NCI-H774 (cell line): ENCODE measurements at regions not wholly inside any gene's neighbourhood (a gene's known extent, or its start where the extent isn't known, plus 50 kb on each side); places are given as distances from the start of the nearest gene placed in this dataset.

Experiments
- DNase-seq: peaks from one replicate; lab custom pipeline; 2025; lab: John Stamatoyannopoulos, UW

DNA sequence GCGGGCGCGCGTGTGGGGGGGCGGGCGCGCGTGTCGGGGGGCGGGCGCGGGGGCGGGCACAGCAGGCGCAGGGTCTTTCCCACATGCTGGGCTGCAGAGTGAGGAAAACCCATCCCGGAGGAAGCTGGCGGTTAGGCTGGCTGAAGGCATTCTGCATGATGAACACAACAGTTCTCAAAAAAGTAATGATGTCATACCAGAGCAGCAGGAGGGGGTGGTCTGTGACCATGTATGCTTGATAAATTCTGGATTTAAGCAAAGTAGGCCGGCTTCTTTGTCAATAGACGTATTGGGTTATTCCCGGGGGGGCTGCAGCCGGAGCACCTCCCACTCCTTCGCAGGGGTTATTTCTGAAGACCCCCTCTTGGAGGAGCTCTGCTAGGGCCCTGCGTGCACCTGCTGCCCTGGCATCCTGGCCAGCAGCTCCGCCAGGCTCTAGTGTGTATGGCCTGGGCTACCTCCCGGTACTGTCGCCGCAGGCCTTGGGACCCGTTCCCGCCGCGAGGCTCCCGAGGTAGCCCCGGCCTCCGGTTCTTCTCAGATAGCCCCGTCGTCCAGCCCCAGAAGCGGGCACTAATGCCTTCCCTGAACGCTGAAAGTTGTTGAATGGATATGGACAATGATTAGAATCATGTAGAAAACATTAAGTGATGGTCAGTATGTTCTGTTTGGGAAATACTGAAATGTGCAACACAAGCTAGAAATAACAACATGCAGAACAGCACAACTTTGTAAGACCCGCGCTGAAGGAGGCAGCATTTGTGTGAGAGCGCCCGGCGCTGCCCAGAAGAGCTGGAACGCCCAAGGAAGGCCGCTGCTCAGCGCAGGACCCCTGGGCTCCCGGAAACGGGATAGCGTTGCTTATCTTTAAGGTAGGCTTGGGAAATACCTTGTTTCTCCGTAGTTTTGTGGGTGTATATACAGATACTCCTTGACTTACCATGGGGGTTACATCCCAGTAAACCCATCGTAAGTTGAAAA lies 101.4 kb upstream of the RAB6C start:
- peak; percentile 6 for DNase-seq

DNA sequence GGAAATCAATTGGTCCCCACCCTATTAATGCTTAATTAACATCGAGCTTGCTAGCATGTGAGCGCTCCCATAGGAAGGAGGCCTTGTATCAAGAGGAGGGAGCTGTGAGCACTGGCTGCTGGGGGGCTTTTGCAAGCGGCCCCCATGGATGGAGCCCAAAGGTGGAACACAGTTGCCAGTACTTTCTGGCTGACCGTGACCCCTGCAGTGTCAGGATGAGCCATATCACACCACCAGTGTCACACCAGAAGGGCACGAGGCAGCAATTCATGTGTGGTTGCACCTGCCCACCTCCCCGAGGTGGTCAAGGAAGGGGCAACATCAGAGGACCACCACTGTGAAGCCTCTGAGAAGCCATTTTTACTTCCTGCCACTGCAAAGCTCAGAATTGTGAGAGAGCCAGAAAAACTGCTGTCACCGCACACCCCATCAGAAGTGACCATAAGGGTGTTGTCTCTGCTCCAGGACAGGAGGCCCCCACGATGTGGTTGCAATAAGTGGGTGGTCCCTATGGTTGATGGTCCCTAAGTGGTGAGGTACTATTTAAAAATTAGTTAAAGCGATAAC lies 99.8 kb upstream of the RAB6C start:
- no peak for DNase-seq

DNA sequence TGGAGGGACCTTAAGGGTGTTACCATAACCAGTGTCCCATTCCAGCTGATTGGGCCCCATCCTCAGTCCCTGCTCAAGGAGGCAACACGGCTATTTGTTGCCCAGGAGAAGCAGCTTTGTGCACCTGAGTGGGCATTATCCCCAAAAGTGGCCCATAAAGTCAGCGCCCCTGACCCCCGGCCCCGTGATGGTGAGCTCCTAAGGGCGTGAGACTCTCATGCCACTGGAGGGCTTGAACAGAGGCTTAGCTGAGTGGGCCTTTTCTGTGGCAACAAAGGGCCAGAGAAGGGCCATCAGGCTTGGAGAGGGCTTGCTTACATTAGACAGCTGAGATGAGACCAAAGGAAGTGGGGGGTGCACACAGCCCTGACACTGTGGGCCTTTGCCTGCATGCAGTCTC lies 99.2 kb upstream of the RAB6C start:
- no peak for DNase-seq

DNA sequence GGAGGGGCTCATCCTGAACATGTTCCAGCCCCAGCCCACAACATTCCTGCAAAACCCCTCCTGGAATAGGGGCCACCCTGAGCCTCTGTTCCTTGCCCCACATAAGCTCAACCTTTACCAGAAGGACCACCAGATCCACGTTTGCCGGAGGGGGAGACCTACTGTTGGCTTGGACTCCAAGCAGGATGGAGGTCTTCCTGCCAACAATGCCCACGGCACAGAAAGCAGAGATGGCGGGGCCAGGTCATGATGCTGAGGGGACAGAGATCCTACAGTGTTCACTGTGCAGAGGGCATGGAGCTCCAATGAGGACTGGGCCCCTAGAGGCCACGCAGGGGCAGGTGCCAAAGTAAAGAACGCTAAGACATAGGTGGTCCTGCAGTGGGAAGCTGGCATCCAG lies 98.5 kb upstream of the RAB6C start:
- DNase-seq: no peak

DNA sequence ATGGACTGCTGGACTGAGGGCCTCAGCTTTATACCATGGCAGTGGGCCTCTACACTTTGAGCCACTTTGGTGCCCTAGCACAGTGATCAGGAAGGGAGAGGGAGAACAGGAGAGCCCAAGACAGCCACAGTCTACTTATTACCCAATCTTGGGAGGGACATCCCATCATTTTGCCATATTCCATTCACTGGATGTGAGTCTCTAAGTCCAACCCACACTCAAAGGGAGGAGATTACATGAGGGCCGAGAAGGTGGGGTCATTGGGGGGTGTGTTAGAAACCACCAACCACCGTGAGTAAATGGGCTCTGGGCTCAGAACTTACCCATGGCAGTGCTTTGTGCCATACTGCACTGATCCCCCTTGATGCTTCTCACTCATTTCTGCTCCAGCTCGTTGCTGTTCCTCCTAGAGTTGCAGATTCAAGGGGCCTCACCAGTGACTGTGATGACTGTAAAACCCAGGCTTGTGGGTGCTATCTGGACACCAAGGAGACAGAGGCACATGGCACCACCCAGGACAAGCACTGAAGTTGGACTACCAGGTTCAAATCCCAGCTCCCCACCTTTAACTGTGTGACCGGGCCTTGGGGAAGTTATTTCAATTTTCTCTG lies 97.6 kb upstream of the RAB6C start:
- DNase-seq: no peak

DNA sequence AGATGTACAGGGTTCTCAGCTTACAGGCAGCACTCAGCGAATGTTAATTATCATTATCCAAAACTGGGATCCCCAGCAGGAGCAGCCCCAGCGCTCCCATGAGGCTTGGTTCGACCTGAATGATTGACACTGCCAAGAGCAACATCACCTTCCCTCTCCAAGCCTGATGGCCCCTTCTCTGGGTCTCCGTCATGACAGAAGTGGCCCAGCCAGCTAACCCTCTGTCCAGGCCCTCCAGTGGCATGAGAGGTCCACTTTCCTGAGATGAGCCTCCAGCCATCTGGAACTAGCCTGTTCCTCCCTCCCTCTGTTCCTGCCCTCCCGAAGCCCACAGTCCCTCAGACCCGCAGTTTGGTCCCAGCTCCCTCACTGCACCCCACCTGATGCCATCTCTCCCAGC lies 97.0 kb upstream of the RAB6C start:
- DNase-seq: no peak

DNA sequence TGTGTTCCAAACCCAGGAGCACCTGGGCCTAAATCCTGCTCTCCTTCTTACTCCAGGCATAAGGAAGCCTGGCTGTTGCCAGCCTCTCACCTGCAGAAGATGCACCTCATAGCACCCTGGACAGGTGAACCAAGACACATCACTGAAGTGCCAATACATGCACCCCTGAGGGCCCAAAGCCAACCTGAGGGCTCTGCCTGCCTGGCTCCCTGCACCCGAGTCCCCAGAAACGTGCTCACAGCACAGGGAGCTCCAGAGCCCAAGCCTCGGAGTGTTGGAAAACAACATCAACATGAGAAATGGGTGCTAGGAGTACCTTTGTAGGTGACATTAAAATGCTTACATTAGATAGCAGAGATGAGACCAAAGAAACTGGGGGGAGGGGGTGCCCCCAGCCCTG lies 96.3 kb upstream of the RAB6C start:
- DNase-seq: no peak

DNA sequence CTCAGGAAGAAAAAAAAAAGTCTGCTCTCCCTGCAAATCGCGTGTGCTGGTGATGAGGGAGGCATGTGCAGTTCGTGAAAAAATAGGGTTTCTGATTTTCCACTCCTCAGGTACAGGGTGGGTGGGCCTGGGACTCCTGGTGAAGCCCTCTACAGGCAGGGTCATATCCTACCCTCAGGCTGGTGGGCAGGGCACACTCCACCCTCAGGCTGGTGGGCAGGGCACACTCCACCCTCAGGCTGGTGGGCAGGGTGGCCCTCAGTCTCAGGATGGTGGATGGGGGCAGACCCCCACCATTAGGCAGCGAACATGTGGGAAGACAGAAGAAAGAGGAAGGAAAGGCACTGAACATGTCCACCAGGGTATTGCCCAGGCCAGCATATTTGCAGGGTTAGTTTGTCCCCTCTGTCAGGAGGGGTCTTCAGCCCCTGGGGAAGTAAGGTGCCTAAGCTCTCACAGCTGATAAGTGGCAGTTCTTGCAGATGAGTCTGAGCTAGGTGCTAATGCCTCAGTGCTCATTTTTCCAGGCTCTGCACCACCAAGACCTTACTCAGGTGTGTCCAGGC lies 95.2 kb upstream of the RAB6C start:
- no peak for DNase-seq

DNA sequence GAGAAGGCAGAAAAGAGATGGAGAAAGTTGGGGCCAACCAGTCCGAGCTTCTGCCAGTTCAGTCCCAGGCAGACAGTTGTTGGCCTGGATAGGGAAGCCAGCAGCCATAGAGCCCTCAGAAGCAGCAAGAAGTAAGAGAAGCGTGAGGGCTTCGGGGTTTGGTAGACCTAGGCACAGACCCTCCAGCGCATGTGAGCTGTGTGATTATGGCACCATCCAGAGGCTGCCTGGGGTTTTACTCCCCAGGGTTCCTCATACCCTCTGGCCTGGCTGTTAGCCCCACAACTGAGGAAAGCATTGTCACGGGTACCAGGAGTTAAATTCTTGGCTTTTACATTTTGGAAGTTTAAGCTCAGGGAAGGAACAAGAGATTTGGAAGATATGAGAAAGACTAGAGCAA lies 93.7 kb upstream of the RAB6C start:
- no peak for DNase-seq

DNA sequence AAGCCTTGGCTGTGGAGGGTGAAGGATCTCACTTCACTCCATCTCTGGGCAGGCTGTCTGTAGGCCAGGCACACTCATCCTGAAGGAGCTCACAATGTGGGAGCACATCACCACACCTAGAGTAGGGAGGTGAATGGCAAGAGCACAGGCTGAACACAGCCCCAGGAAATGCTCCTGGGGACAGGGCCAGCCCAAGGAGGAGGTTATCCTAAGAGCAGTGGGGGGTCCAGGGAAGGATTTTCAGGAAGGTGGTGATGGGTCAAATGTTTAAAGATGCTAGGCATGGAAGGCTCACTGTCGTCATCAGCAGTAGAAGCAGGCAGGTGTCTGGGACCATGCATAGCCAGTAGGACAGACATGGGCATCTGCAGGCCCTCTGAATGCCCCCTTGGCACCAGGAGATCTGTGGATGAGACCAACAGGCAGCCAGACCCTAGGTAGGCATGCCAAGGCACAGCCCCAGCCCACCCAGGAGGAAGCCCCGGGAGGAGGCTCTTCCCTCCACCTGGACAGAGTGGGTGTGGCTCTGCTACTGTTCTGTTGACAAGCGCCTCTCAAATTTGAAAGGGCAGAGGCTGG lies 91.7 kb upstream of the RAB6C start:
- no peak for DNase-seq

DNA sequence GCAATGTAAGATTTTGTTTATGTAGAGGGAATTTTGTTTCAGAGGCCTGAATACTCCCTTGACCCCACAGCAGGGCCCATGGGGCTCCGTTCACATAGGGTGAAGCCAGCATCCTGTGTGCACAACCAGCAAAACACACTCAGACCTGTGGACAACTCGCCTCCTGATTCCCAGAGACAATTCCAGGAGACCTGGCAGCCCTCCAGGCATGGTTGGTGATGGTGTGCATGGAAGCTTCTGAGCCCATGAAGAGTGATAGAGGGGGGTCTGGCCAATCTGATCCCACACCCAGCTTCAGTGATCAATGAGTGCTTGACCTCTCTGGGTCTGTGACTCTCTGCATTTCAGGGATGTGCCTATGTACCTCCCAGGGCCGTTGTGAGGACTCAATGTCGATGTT lies 91.0 kb upstream of the RAB6C start:
- no peak for DNase-seq

DNA sequence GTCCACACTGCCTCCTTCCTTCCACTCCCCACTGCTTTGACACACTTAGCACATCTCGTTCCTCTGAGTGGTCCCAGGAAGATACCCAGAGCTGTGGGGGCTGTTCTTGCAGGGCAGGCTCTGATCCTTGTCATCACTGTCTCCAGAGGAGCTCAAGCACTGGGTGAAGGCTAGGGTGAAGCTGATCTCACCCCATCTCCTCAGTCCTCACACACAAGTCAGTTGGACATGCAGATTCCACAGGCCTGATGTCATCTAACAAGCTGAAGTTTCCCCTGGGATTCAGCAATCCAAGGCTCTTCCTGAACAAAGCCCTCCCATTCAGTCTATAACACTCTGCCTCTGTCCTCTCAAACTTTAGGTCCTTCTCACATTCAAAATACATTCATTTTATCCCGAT lies 90.6 kb upstream of the RAB6C start:
- DNase-seq: no peak

DNA sequence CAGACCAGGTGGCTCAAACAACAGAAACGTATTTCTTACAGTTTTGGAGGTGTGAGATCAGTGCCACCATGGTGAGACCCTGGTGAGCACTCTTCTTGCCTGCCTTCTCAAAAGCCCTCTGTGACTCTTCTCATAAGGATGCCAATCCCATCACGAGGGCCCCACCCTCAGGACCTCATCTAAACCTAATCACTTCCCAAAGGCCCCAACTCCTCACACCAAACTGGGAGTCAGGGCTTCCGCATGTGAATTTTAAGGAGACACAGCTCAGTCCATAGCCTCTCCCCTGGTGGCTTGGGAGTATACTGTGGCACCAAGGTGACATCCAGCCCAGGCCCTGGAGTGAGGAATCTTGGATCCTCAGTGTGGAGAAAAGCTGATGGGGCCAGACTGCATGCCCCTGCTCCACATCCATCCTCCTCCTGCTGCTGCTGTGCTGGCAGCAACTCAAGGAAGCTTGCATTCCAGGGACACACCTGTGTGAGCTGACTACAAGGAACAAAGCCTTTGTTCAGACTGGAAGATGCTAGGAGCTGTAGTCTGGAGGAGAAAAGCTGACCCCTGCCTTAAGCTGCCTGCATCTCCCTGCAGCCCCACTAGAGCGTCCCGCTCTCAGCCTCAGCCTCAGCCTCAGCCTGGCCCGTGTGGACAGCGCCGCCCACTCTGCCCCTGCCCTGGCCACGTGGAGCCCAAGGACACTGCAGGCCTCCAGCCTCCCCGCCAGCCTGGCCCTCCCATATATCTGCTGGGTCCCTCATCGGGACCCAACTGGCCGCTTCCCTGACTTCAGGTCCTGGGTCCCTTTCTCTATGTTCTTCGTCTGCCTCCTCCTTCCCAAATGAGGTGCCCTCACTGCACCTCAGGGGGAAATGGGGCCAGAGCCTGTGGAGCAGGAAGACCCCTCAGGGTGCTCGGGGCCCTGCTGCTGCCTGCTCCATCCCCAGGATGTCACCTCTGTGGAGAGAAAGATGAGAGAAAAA lies 87.8 kb upstream of the RAB6C start:
- no peak for DNase-seq

DNA sequence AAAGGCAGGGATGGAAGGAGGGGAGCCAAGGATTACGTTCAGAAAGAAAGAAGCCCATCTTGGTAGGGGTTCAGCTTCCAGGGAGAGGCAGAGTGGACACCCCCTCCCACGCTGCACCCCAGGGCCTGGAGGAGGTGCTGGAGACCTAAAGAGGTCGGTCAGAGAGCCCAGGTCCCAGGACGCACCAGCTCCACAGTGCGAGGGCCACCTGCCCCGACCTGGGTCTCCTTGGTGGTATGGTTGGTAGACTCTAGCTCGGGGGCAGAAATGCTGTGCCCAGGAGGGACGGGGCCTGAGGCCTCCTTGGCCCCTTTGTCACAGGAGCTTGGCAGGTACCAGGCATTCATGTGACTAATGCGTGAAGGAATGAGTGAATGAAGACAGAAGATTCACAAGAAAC lies 87.1 kb upstream of the RAB6C start:
- no peak for DNase-seq

DNA sequence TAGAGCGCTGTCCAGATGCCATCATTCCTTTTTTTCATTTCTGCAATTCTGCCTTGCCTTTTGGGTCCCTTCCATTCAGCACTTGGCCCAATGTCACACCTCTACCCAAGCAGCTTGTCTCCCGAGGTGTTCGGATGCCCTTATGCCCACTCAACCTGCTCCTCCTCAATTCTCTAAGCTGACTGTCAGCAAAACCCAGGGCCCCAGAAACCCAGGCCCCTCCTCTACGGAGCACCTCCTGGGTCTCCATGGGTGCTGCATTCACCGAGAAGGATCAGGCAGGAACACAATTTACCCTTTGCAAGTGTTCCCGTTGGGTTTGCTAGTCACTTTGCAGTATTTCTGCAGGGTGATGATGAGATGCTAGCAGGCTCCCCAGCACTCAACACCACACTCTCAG lies 86.7 kb upstream of the RAB6C start:
- DNase-seq: no peak

DNA sequence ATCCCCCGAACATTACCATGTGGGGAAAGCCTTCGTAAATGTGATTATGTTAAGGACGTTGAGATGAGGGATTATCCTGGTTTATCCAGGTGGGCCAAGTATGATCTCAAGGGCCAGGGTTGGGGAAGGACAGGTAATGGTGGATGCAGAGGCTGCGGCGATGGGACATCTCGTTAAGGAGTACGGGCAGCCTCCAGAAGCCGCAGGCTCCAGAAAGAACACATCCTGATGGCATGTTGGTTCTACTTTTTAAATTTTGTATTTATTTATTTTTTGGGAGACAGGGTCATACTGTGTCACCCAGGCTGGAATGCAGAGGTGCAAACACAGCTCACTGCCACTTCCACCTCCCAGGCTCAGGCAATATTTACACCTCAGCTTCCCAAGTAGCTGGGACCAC lies 86.2 kb upstream of the RAB6C start:
- no peak for DNase-seq

DNA sequence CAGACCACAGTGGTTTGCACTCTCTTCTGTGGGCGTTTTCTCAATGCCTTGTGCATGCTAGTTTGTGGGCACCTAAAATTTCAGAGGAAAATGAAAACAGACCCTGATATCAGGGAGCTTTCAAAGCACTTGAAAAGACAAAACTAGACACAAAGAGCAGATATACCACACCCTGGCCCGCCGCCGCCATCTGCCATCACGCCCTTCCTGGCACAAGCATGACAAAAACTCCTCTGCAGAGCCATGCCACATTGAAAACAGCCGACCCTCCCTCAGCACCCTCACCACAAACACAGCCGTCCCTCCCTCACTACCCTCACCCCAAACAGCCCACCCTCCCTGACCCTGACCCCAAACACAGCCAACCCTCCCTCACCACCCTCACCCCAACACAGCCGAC lies 84.8 kb upstream of the RAB6C start:
- no peak for DNase-seq

DNA sequence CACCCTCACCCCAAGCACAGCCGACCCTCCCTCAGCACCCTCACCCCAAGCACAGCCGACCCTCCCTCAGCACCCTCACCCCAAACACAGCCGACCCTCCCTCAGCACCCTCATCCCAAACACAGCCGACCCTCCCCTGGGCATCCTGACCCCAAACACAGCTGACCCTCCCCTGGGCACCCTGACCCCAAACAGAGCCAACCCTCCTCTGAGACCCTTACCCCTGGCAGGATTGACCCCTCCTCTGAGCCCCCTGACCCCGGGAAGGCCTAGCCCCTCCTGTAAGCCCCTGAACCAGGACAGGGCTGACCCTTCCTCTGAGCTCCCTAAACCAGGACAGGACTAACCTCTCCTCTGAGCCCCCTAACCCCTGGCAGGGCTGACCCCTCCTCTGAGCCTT lies 84.4 kb upstream of the RAB6C start:
- no peak for DNase-seq

DNA sequence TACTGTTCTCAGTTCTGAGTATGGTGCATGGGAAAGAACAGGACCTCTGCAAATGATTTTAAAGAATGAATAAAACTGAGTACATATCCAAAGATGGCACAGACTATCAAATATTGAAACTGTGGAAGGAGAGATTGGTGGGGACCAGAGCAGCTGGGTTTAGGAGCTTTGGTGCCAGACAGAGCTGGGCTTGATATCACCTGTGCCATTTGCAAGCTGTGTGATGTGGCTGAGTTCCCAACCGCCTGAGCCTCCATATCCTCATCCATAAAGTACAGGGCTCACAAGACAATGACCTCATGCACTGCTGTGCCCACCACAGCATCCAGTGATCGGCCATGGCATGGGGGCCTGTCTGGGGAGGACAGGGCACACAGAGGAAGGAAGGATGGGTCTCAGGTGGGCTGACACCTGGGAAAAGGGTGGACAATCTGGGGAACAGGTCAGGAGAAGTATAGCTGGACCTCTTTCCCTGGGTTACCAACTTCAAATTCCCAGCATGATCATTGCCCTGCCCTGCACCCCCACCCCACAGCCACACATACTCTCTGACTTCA lies 83.9 kb upstream of the RAB6C start:
- DNase-seq: no peak

DNA sequence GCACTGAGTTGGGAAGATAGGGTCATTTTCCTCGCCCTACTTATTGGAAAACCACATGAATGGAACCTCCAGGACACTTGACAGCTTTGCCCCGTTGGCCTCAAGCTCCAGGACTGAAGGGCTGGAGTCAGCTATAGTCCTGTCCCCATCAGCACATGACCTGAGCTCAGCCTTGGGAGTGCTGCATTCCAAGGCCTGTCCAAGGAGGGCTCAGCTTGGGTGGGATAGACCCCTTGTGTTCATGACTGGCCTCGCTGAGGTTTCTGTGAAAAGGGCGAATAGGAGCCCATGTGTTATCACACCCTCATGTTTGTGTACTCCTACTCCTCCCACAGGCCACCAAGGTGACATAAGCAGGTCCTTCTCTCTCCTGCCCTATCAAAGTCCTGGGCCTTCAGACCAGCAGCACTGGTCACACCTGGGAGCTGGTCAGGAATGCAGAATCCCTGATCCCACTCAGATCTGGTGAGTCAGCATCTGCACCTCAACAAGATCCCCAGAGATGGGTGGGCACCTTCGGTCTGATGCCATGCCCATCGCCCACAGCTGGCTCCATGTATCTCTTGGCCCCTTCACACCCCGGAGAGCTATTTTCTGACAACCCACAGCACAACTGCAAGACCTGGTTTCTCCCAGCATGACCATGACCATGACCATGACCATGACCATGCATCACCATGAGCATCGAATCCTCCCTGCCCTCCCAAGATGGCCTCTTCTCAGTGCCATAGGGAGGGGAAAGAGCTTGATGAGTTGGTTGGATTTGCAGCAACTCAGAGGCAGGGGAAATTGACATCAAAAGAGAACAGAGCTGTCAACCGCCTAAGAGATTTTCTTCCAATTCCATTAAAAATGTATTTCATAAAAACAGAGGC lies 83.0 kb upstream of the RAB6C start:
- no peak for DNase-seq
